HEK293T (cell line): ENCODE measurements at regions not wholly inside any gene's neighbourhood (a gene's known extent, or its start where the extent isn't known, plus 50 kb on each side); places are given as distances from the start of the nearest gene placed in this dataset.

Experiments
- FOXA1 ChIP-seq: fragments of 450-650 bp; IDR thresholded peaks from 2 replicates; pipeline ENCODE4 v1.6.1; 2016; ENCODE audit warnings: mild to moderate bottlenecking
- HDGF ChIP-seq: fragments of 450-650 bp; IDR thresholded peaks from 2 replicates; pipeline ENCODE4 v1.6.1; 2017; ENCODE audit warnings: antibody characterized with exemption, borderline replicate concordance
- NFRKB ChIP-seq: fragments of 450-650 bp; IDR thresholded peaks from 2 replicates; pipeline ENCODE4 v1.6.1; 2016; ENCODE audit warnings: mild to moderate bottlenecking, moderate library complexity
- SUZ12 ChIP-seq: fragments of 450-650 bp; IDR thresholded peaks from 2 replicates; pipeline ENCODE4 v1.6.1; 2016; ENCODE audit warnings: mild to moderate bottlenecking
- ZNF384 ChIP-seq: fragments of 450-650 bp; IDR thresholded peaks from 2 replicates; pipeline ENCODE4 v1.6.1; 2016

DNA sequence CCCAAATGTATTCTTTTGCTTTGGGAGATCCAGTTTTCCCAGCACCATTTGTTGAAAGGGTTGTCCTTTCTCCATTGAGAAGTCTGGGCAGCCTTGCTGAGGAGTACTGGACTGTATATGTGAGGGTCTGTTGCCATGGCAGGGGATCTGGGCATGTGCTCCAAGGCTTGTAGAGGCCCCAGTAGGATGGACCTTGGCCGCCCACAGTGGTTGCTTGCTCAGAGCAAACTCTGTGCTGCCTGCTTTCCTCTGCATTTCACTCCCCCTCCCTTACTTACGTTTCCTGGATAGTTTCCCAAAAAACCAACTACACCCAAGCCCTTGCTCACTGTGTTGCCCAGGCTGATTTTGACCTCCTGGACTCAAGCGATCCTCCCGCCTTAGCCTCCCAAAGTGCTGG is 97.2 kb upstream of the PRR23E start:
- TF ChIP-seq NFRKB, result no peak
- no peak for TF ChIP-seq SUZ12
- no peak for TF ChIP-seq FOXA1
- no peak for TF ChIP-seq HDGF
- no peak for TF ChIP-seq ZNF384
